Type B pancreatic cell (in vitro differentiated cells): ENCODE measurements at regions not wholly inside any gene's neighbourhood (a gene's known extent, or its start where the extent isn't known, plus 50 kb on each side); places are given as distances from the start of the nearest gene placed in this dataset.

Source experiments
- DNase-seq: peaks from one replicate; pipeline ENCODE4 v3.0.0; 2021; ENCODE audit warnings: mixed read lengths; ENCODE audit not compliant: unreplicated experiment; ENCODE audit errors: extremely low spot score
- H3K27ac Mint-ChIP-seq: 2 replicates; pipeline ENCODE4 v1.8.0; 2021; ENCODE audit warnings: mild to moderate bottlenecking, mixed read lengths
- H3K27me3 Mint-ChIP-seq: 2 replicates; pipeline ENCODE4 v1.8.0; 2021; ENCODE audit warnings: mixed read lengths
- H3K36me3 Mint-ChIP-seq: 2 replicates; pipeline ENCODE4 v1.8.0; 2021; ENCODE audit warnings: mixed read lengths
- H3K4me1 Mint-ChIP-seq: one replicate; pipeline ENCODE4 v1.8.0; 2021; ENCODE audit warnings: mixed read lengths; ENCODE audit not compliant: unreplicated experiment
- H3K4me3 Mint-ChIP-seq: 2 replicates; pipeline ENCODE4 v1.8.0; 2021; ENCODE audit warnings: mild to moderate bottlenecking, mixed read lengths
- H3K9me3 Mint-ChIP-seq: 2 replicates; pipeline ENCODE4 v1.8.0; 2021; ENCODE audit warnings: mixed read lengths
- TF ChIP-seq, protein P1 (sequence below): fragments of 200-600 bp; sonication (generic); conservative IDR thresholded peaks from 2 replicates; pipeline ENCODE4 v1.5.0; 2021; ENCODE audit warnings: antibody characterized with exemption, mild to moderate bottlenecking

DNA sequence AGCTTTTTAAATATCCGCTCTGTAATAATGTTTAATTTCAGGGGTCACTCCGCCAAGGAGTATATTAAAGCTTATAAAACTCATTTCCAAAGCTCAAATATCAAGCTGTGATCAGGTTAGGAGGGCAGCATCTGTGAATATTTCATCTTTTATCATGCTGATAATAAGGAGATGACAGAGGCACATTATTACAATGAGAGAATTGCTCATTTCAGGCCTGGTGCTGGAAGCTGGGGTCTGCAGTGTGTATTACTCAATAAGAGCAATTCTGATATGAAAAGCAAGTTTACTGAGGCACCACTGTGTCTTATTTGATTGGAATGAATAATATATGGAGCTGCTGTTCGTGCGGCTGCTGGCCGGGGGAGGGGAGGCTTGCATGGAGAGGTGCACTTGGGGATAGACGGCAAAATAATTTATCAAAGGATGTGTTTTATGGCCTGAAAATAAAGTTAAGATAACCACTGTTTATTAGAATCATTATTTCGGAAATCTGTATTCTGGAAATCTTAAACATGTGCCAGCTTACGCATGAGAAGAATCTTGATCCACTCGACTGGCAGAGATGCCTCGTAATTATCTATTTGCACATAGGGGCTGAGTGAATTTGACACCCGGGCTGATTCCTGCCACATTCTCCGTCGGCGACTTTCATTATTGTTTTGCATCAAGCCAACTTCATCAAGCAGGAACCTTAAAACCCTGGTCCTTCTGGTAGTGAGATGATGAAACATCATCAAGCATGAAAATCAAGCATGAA, 173.2 kb downstream of the RRAGC start:
- Mint-ChIP-seq H3K4me3 (no peak overlapping the region), H3K27me3 (peaks cover 51% of the 10 kb centered on the region), H3K36me3 (no peaks in the 10 kb centered on the region), H3K27ac (no peak overlapping the region), H3K4me1 (no peaks in the 10 kb centered on the region), H3K9me3 (no peaks in the 10 kb centered on the region)
- TF ChIP-seq, protein P1, sequence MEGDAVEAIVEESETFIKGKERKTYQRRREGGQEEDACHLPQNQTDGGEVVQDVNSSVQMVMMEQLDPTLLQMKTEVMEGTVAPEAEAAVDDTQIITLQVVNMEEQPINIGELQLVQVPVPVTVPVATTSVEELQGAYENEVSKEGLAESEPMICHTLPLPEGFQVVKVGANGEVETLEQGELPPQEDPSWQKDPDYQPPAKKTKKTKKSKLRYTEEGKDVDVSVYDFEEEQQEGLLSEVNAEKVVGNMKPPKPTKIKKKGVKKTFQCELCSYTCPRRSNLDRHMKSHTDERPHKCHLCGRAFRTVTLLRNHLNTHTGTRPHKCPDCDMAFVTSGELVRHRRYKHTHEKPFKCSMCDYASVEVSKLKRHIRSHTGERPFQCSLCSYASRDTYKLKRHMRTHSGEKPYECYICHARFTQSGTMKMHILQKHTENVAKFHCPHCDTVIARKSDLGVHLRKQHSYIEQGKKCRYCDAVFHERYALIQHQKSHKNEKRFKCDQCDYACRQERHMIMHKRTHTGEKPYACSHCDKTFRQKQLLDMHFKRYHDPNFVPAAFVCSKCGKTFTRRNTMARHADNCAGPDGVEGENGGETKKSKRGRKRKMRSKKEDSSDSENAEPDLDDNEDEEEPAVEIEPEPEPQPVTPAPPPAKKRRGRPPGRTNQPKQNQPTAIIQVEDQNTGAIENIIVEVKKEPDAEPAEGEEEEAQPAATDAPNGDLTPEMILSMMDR, result no peak
- no peak for DNase-seq

DNA sequence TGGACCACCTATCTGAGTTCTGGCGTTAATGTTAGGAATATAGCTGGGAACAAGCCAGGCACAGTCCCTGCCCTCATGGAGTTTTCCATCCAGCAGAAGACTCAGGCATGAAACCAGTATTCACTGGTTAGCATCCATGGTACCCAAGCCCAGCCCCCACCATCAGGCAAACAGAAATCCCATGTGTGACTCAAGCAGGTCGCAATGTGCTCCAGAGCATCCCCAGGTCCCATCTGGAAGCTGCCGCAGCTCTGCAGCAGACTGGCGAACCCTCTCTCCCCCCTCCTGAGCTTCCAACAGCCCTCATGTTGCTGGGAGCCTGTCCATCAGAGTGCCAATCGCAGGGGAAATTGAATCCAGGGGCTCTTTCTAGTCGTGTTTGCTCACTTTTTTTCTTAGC, 174.2 kb downstream of the RRAGC start:
- no peak for DNase-seq
- Mint-ChIP-seq H3K27me3 (peaks cover 51% of the 10 kb centered on the region), H3K36me3 (no peaks in the 10 kb centered on the region), H3K27ac (no peak overlapping the region), H3K4me1 (no peaks in the 10 kb centered on the region), H3K9me3 (no peaks in the 10 kb centered on the region), H3K4me3 (no peak overlapping the region)
- TF ChIP-seq, protein P1, result no peak

DNA sequence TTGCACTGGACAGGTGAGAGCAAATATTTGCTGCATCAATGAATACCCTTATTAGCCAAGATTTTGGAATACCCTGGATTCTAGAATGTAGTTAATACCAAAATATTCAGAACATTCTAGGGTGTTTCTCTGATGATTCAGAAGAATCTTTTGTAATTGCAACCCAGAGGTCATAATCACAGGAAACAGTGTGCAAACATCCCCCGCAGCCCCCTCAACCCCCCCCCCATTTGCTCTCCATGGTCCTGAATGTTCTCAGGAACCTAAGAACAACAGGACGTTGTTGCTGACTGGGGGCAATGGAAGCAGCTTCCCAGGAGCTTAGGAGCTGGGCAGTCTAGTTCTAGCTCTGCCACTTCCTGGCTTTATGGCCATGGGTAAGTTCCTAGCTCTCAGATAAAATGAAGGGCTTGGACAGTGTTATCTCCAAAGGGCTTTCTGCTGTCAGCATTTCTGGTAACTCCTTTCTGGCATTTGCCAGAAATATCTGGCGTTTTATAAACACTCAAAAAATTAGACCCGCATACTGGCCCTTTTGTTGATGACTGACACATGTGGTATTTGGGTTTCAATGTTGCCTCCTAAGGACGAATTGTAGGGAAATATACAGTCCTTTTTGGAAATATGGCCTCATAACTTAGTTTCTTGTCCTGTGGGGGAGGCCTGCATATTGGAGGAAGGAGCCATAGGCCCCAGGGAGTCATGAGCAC, 178.6 kb downstream of the RRAGC start:
- no peaks in the 10 kb centered on the region for H3K4me1 Mint-ChIP-seq
- no peak for DNase-seq

DNA sequence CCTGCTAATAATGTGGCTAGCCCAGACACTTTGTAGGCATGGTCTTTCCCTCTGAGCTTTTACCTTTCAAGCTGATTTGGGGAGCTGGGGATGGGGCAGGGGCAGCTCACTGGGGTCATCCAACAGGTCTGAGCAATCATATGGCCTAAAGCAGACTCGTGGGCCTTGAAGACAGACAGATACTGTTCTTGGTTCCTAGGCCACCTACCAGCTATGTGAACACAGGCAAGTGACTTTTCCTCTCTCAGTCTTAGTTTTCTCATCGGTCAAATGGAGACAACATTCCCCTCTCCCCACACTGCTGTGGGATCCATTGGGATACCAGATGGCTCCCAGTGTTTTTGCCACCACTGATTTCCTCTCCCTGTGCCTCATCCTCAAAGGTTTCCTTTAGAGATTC, 181.8 kb downstream of the RRAGC start:
- Mint-ChIP-seq H3K27me3 (peaks cover 36% of the 10 kb centered on the region), H3K4me1 (no peaks in the 10 kb centered on the region), H3K4me3 (no peak overlapping the region), H3K9me3 (no peaks in the 10 kb centered on the region), H3K27ac (no peak overlapping the region), H3K36me3 (no peaks in the 10 kb centered on the region)
- peak; percentile 22 for DNase-seq
- TF ChIP-seq, protein P1, result no peak

More for the DNA sequence above, 178.6 kb downstream of the RRAGC start:
- Mint-ChIP-seq H3K9me3 (no peaks in the 10 kb centered on the region), H3K4me3 (no peak overlapping the region), H3K36me3 (no peaks in the 10 kb centered on the region), H3K27me3 (peaks cover 34% of the 10 kb centered on the region), H3K27ac (no peak overlapping the region)
- TF ChIP-seq, protein P1, result no peak

DNA sequence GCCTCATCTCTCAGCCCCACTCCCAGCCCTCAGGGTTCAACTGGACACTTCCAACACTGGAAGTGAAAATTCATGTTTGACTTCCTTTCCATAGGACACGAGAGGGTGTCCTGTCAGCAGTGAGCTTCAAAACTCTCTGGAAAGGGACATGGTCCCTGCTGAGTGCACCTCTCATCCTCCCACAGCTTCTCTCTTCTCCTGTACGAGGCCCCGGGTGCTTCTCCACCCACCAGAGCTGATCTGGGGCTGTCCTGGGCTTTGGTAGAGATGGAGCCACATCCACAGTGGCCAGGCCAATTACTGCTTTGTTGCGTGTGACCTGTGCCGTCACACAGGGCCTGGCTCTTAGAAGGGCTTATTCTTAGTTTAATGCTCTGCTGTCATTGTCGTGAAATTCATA, 182.3 kb downstream of the RRAGC start:
- no peaks in the 10 kb centered on the region for H3K4me1 Mint-ChIP-seq
- H3K36me3 Mint-ChIP-seq, result no peaks in the 10 kb centered on the region
- H3K9me3 Mint-ChIP-seq, result no peaks in the 10 kb centered on the region
- no peak overlapping the region for H3K4me3 Mint-ChIP-seq
- peak; percentile 47 for DNase-seq
- TF ChIP-seq, protein P1, result no peak
- H3K27me3 Mint-ChIP-seq, result peaks cover 40% of the 10 kb centered on the region
- no peak overlapping the region for H3K27ac Mint-ChIP-seq
